ENCODE measurements at regions not wholly inside any gene's neighbourhood (a gene's known extent, or its start where the extent isn't known, plus 50 kb on each side); places are given as distances from the start of the nearest gene placed in this dataset.
A peak's percentile ranks its signal among the peaks of the same experiment; 100 is the strongest.

- no peak overlapping the region for H3K4me3 ChIP-seq (ENCODE audit: control insufficient read depth, low read depth, low read length)
- TF ChIP-seq, protein P1, sequence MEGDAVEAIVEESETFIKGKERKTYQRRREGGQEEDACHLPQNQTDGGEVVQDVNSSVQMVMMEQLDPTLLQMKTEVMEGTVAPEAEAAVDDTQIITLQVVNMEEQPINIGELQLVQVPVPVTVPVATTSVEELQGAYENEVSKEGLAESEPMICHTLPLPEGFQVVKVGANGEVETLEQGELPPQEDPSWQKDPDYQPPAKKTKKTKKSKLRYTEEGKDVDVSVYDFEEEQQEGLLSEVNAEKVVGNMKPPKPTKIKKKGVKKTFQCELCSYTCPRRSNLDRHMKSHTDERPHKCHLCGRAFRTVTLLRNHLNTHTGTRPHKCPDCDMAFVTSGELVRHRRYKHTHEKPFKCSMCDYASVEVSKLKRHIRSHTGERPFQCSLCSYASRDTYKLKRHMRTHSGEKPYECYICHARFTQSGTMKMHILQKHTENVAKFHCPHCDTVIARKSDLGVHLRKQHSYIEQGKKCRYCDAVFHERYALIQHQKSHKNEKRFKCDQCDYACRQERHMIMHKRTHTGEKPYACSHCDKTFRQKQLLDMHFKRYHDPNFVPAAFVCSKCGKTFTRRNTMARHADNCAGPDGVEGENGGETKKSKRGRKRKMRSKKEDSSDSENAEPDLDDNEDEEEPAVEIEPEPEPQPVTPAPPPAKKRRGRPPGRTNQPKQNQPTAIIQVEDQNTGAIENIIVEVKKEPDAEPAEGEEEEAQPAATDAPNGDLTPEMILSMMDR (conservative IDR thresholded peaks at IDR 0.05; ENCODE audit: control insufficient read depth, insufficient read depth, low read depth, low read length): no peak
- DNase-seq (ENCODE audit: low read depth): no peak
Observed at GRCh38 chr3:74515451-74515850, 99.0 kb downstream of the CNTN3 start.

GRCh38 chr3:74511078-74511477 is 103.4 kb downstream of the CNTN3 start:
- H3K4me3 ChIP-seq (ENCODE audit: control insufficient read depth, low read depth, low read length): no peak overlapping the region
- TF ChIP-seq, protein P1 (conservative IDR thresholded peaks at IDR 0.05; ENCODE audit: control insufficient read depth, insufficient read depth, low read depth, low read length): no peak
- no peak for DNase-seq (ENCODE audit: low read depth)

- no peak overlapping the region for H3K4me3 ChIP-seq (ENCODE audit: control insufficient read depth, low read depth, low read length)
- TF ChIP-seq, protein P1 (conservative IDR thresholded peaks at IDR 0.05; ENCODE audit: control insufficient read depth, insufficient read depth, low read depth, low read length): no peak
- no peak for DNase-seq (ENCODE audit: low read depth)
Observed at GRCh38 chr3:74510261-74510818, 104.1 kb downstream of the CNTN3 start.

DNA sequence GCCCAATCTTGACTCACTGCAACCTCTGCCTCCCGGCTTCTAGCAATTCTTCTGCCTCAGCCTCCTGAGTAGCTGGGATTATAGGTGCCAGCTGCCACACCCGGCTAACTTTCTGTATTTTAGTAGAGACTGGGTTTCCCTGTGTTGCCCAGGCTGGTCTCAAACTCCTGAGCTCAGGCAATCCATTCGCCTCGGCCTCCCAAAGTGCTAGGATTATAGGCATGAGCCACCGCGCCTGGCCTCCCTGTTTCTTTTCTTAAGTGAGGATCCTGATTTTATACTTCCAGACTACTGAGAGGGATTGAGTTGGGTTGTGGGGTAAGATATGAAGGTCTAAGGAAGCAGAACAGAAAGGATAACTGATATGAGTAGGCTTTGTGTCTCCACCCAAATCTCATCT is 106.8 kb downstream of the CNTN3 start:
- DNase-seq (ENCODE audit: low read depth): no peak
- TF ChIP-seq, protein P1 (conservative IDR thresholded peaks at IDR 0.05; ENCODE audit: control insufficient read depth, insufficient read depth, low read depth, low read length): no peak
- no peak overlapping the region for H3K4me3 ChIP-seq (ENCODE audit: control insufficient read depth, low read depth, low read length)

DNA sequence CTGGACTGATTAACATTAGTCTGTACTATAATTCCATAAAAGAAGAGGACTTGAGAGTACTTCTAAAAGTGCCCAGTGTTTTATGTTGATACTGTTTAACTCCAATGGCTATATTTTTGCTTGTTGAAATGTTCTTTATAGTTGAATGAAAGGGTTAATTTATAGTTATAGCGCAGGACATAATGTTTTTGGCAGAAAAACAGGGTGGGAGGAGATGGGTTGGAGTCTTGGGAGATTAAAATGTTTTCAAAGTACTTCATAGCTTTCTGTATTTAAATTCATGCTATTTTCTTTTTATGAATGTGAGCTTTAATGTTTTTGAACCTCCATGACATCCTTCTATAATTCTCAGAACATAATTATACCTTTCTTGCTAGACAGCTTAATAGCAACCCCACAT is 108.2 kb downstream of the CNTN3 start:
- TF ChIP-seq, protein P1 (conservative IDR thresholded peaks at IDR 0.05; ENCODE audit: control insufficient read depth, insufficient read depth, low read depth, low read length): no peak
- H3K4me3 ChIP-seq (ENCODE audit: control insufficient read depth, low read depth, low read length): no peak overlapping the region
- DNase-seq (ENCODE audit: low read depth): no peak

- DNase-seq (ENCODE audit: low read depth): peak; percentile 10
- TF ChIP-seq, protein P1 (conservative IDR thresholded peaks at IDR 0.05; ENCODE audit: control insufficient read depth, insufficient read depth, low read depth, low read length): no peak
- H3K4me3 ChIP-seq (ENCODE audit: control insufficient read depth, low read depth, low read length): no peak overlapping the region
Observed at GRCh38 chr3:74501007-74501406, 113.5 kb downstream of the CNTN3 start.

- no peak overlapping the region for H3K4me3 ChIP-seq (ENCODE audit: control insufficient read depth, low read depth, low read length)
- no peak for DNase-seq (ENCODE audit: low read depth)
- TF ChIP-seq, protein P1 (conservative IDR thresholded peaks at IDR 0.05; ENCODE audit: control insufficient read depth, insufficient read depth, low read depth, low read length): no peak
Observed at GRCh38 chr3:74500257-74500656, 114.2 kb downstream of the CNTN3 start.
